ENCODE measurements at regions not wholly inside any gene's neighbourhood (a gene's known extent, or its start where the extent isn't known, plus 50 kb on each side); places are given as distances from the start of the nearest gene placed in this dataset.

- DNase-seq = no peak
Measured at GRCh38 chr20:17138237-17138636, 88.6 kb upstream of the PCSK2 start.

GRCh38 chr20:17140894-17141293, 85.9 kb upstream of the PCSK2 start:
- no peak for DNase-seq

- DNase-seq = no peak
Measured at GRCh38 chr20:17141568-17141967, 85.3 kb upstream of the PCSK2 start.

GRCh38 chr20:17142666-17143065, 84.2 kb upstream of the PCSK2 start:
- no peak for DNase-seq

GRCh38 chr20:17150858-17151257, 76.0 kb upstream of the PCSK2 start:
- no peak for DNase-seq

- no peak for DNase-seq
Measured at GRCh38 chr20:17155401-17155800, 71.4 kb upstream of the PCSK2 start.

GRCh38 chr20:17158701-17159100, 68.1 kb upstream of the PCSK2 start:
- DNase-seq = no peak

GRCh38 chr20:17161673-17162481, 65.0 kb upstream of the PCSK2 start:
- no peak for DNase-seq

- DNase-seq = no peak
Measured at GRCh38 chr20:17168026-17168612, 58.7 kb upstream of the PCSK2 start.

GRCh38 chr20:17169585-17170136, 57.2 kb upstream of the PCSK2 start:
- no peak for DNase-seq

GRCh38 chr20:17171746-17172280, 55.0 kb upstream of the PCSK2 start:
- DNase-seq = no peak

- DNase-seq = no peak
Measured at GRCh38 chr20:17172836-17173516, 53.9 kb upstream of the PCSK2 start.
